IPS DF 19.7 (cell line): ENCODE measurements at regions not wholly inside any gene's neighbourhood (a gene's known extent, or its start where the extent isn't known, plus 50 kb on each side); places are given as distances from the start of the nearest gene placed in this dataset.
"Not testable (repeated sequence)": the region's sequence is repeated elsewhere in the genome, so short reads cannot be mapped to it uniquely, and the experiment has no call there.

ENCODE experiments used
- DNase-seq: peaks from one replicate; pipeline ENCODE4 v3.0.0-alpha.2; 2013; ENCODE audit warnings: low read depth, low spot score

GRCh38 chr4:158958489-158959270 is 144.2 kb upstream of the RAPGEF2 start:
- no peak for DNase-seq

- DNase-seq: no peak
Observed at GRCh38 chr4:158962393-158962792, 140.5 kb upstream of the RAPGEF2 start.

- not testable (repeated sequence) for DNase-seq
Observed at GRCh38 chr4:158963282-158963681, 139.6 kb upstream of the RAPGEF2 start.

GRCh38 chr4:158964114-158964727 is 138.7 kb upstream of the RAPGEF2 start:
- no peak for DNase-seq

GRCh38 chr4:158964728-158965124 is 138.2 kb upstream of the RAPGEF2 start:
- DNase-seq: no peak

- DNase-seq: no peak
Observed at GRCh38 chr4:158965226-158965625, 137.7 kb upstream of the RAPGEF2 start.

GRCh38 chr4:158966091-158966490 is 136.8 kb upstream of the RAPGEF2 start:
- no peak for DNase-seq

GRCh38 chr4:158968961-158969360 is 133.9 kb upstream of the RAPGEF2 start:
- no peak for DNase-seq

- no peak for DNase-seq
Observed at GRCh38 chr4:158970812-158971211, 132.1 kb upstream of the RAPGEF2 start.

- not testable (repeated sequence) for DNase-seq
Observed at GRCh38 chr4:158974438-158974837, 128.4 kb upstream of the RAPGEF2 start.

- not testable (repeated sequence) for DNase-seq
Observed at GRCh38 chr4:158980711-158981110, 122.2 kb upstream of the RAPGEF2 start.

GRCh38 chr4:158991534-158992155 is 111.2 kb upstream of the RAPGEF2 start:
- no peak for DNase-seq

GRCh38 chr4:158993891-158994290 is 109.0 kb upstream of the RAPGEF2 start:
- no peak for DNase-seq

- DNase-seq: no peak
Observed at GRCh38 chr4:158995040-158995439, 107.8 kb upstream of the RAPGEF2 start.

GRCh38 chr4:158995965-158996364 is 106.9 kb upstream of the RAPGEF2 start:
- DNase-seq: no peak

GRCh38 chr4:158996669-158997074 is 106.2 kb upstream of the RAPGEF2 start:
- DNase-seq: no peak

GRCh38 chr4:158997660-158998349 is 105.1 kb upstream of the RAPGEF2 start:
- no peak for DNase-seq

GRCh38 chr4:158998624-158999023 is 104.3 kb upstream of the RAPGEF2 start:
- no peak for DNase-seq

- DNase-seq: no peak
Observed at GRCh38 chr4:158999166-158999682, 103.7 kb upstream of the RAPGEF2 start.

GRCh38 chr4:158999849-159000248 is 103.0 kb upstream of the RAPGEF2 start:
- no peak for DNase-seq

- no peak for DNase-seq
Observed at GRCh38 chr4:159002950-159003349, 99.9 kb upstream of the RAPGEF2 start.
